ENCODE measurements at regions not wholly inside any gene's neighbourhood (a gene's known extent, or its start where the extent isn't known, plus 50 kb on each side); places are given as distances from the start of the nearest gene placed in this dataset.
A peak's percentile ranks its signal among the peaks of the same experiment; 100 is the strongest.

GRCh38 chr11:106208760-106209159, 131.3 kb downstream of the AASDHPPT start:
- no peak overlapping the region for H3K4me3 ChIP-seq (ENCODE audit: insufficient read depth, low read depth, low read length)
- H3K9me3 ChIP-seq (ENCODE audit: control insufficient read depth, low read length), result no peaks in the 10 kb centered on the region
- WGBS, 2 experiments, result 95 to 96% methylated on average over 6 of the region's 6 CpGs
- H3K4me1 ChIP-seq (ENCODE audit: control insufficient read depth, insufficient read depth, low read length), result no peaks in the 10 kb centered on the region
- H3K27ac ChIP-seq (ENCODE audit: insufficient read depth, low read depth, low read length, poor library complexity, severe bottlenecking), result no peak overlapping the region
- H3K27me3 ChIP-seq (ENCODE audit: control insufficient read depth, insufficient read depth, low read length, poor library complexity, severe bottlenecking), result no peaks in the 10 kb centered on the region
- H3K36me3 ChIP-seq (ENCODE audit: control insufficient read depth, insufficient read depth, low read length), result no peaks in the 10 kb centered on the region

- Histone ChIP-seq H3K27ac (ENCODE audit: insufficient read depth, low read depth, low read length, poor library complexity, severe bottlenecking) (no peak overlapping the region), H3K27me3 (ENCODE audit: control insufficient read depth, insufficient read depth, low read length, poor library complexity, severe bottlenecking) (no peaks in the 10 kb centered on the region), H3K9me3 (ENCODE audit: control insufficient read depth, low read length) (no peaks in the 10 kb centered on the region), H3K36me3 (ENCODE audit: control insufficient read depth, insufficient read depth, low read length) (no peaks in the 10 kb centered on the region), H3K4me1 (ENCODE audit: control insufficient read depth, insufficient read depth, low read length) (no peaks in the 10 kb centered on the region), H3K4me3 (ENCODE audit: insufficient read depth, low read depth, low read length) (no peak overlapping the region)
- 87 to 92% methylated on average over 2 of the region's 2 CpGs for WGBS, 2 experiments
Measured at GRCh38 chr11:106212081-106212480, 134.6 kb downstream of the AASDHPPT start.

- H3K9me3 ChIP-seq (ENCODE audit: control insufficient read depth, low read length), result no peaks in the 10 kb centered on the region
- 98 to 100% methylated on average over 1 of the region's 1 CpG for WGBS, 2 experiments
- no peaks in the 10 kb centered on the region for H3K27me3 ChIP-seq (ENCODE audit: control insufficient read depth, insufficient read depth, low read length, poor library complexity, severe bottlenecking)
- no peak overlapping the region for H3K4me3 ChIP-seq (ENCODE audit: insufficient read depth, low read depth, low read length)
- H3K36me3 ChIP-seq (ENCODE audit: control insufficient read depth, insufficient read depth, low read length), result no peaks in the 10 kb centered on the region
- peaks cover 7% of the 10 kb centered on the region for H3K4me1 ChIP-seq (ENCODE audit: control insufficient read depth, insufficient read depth, low read length)
- H3K27ac ChIP-seq (ENCODE audit: insufficient read depth, low read depth, low read length, poor library complexity, severe bottlenecking), result no peak overlapping the region
Measured at GRCh38 chr11:106216281-106216680, 138.8 kb downstream of the AASDHPPT start.

- Histone ChIP-seq H3K9me3 (ENCODE audit: control insufficient read depth, low read length) (no peaks in the 10 kb centered on the region), H3K27me3 (ENCODE audit: control insufficient read depth, insufficient read depth, low read length, poor library complexity, severe bottlenecking) (no peaks in the 10 kb centered on the region), H3K4me1 (ENCODE audit: control insufficient read depth, insufficient read depth, low read length) (peaks cover 7% of the 10 kb centered on the region), H3K36me3 (ENCODE audit: control insufficient read depth, insufficient read depth, low read length) (no peaks in the 10 kb centered on the region), H3K4me3 (ENCODE audit: insufficient read depth, low read depth, low read length) (no peak overlapping the region), H3K27ac (ENCODE audit: insufficient read depth, low read depth, low read length, poor library complexity, severe bottlenecking) (no peak overlapping the region)
- 95% methylated on average over 2 of the region's 2 CpGs for WGBS, 2 experiments
Measured at GRCh38 chr11:106217456-106217855, 140.0 kb downstream of the AASDHPPT start.

GRCh38 chr11:106218106-106218505, 140.6 kb downstream of the AASDHPPT start:
- H3K36me3 ChIP-seq (ENCODE audit: control insufficient read depth, insufficient read depth, low read length), result no peaks in the 10 kb centered on the region
- peak overlapping the region; percentile 22 for H3K27ac ChIP-seq (ENCODE audit: insufficient read depth, low read depth, low read length, poor library complexity, severe bottlenecking)
- no peaks in the 10 kb centered on the region for H3K27me3 ChIP-seq (ENCODE audit: control insufficient read depth, insufficient read depth, low read length, poor library complexity, severe bottlenecking)
- peaks cover 7% of the 10 kb centered on the region for H3K4me1 ChIP-seq (ENCODE audit: control insufficient read depth, insufficient read depth, low read length)
- WGBS, 2 experiments, result 19 to 26% methylated on average over 3 of the region's 3 CpGs
- H3K4me3 ChIP-seq (ENCODE audit: insufficient read depth, low read depth, low read length), result no peak overlapping the region
- H3K9me3 ChIP-seq (ENCODE audit: control insufficient read depth, low read length), result no peaks in the 10 kb centered on the region

- Histone ChIP-seq H3K4me1 (ENCODE audit: control insufficient read depth, insufficient read depth, low read length) (peaks cover 7% of the 10 kb centered on the region), H3K9me3 (ENCODE audit: control insufficient read depth, low read length) (no peaks in the 10 kb centered on the region), H3K36me3 (ENCODE audit: control insufficient read depth, insufficient read depth, low read length) (no peaks in the 10 kb centered on the region), H3K27me3 (ENCODE audit: control insufficient read depth, insufficient read depth, low read length, poor library complexity, severe bottlenecking) (no peaks in the 10 kb centered on the region), H3K27ac (ENCODE audit: insufficient read depth, low read depth, low read length, poor library complexity, severe bottlenecking) (no peak overlapping the region), H3K4me3 (ENCODE audit: insufficient read depth, low read depth, low read length) (no peak overlapping the region)
- 90 to 95% methylated on average over 4 of the region's 4 CpGs for WGBS, 2 experiments
Measured at GRCh38 chr11:106222626-106223025, 145.2 kb downstream of the AASDHPPT start.

- Histone ChIP-seq H3K9me3 (ENCODE audit: control insufficient read depth, low read length) (no peaks in the 10 kb centered on the region), H3K36me3 (ENCODE audit: control insufficient read depth, insufficient read depth, low read length) (no peaks in the 10 kb centered on the region), H3K4me1 (ENCODE audit: control insufficient read depth, insufficient read depth, low read length) (no peaks in the 10 kb centered on the region), H3K27ac (ENCODE audit: insufficient read depth, low read depth, low read length, poor library complexity, severe bottlenecking) (no peak overlapping the region), H3K4me3 (ENCODE audit: insufficient read depth, low read depth, low read length) (no peak overlapping the region), H3K27me3 (ENCODE audit: control insufficient read depth, insufficient read depth, low read length, poor library complexity, severe bottlenecking) (no peaks in the 10 kb centered on the region)
- 0 to 4% methylated on average over 1 of the region's 1 CpG for WGBS, 2 experiments
Measured at GRCh38 chr11:106224172-106224571, 146.7 kb downstream of the AASDHPPT start.

- Histone ChIP-seq H3K27me3 (ENCODE audit: control insufficient read depth, insufficient read depth, low read length, poor library complexity, severe bottlenecking) (no peaks in the 10 kb centered on the region), H3K27ac (ENCODE audit: insufficient read depth, low read depth, low read length, poor library complexity, severe bottlenecking) (no peak overlapping the region), H3K4me3 (ENCODE audit: insufficient read depth, low read depth, low read length) (no peak overlapping the region), H3K4me1 (ENCODE audit: control insufficient read depth, insufficient read depth, low read length) (no peaks in the 10 kb centered on the region), H3K36me3 (ENCODE audit: control insufficient read depth, insufficient read depth, low read length) (no peaks in the 10 kb centered on the region), H3K9me3 (ENCODE audit: control insufficient read depth, low read length) (no peaks in the 10 kb centered on the region)
- WGBS, 2 experiments, result 91 to 93% methylated on average over 1 of the region's 1 CpG
Measured at GRCh38 chr11:106228996-106229395, 151.5 kb downstream of the AASDHPPT start.

GRCh38 chr11:106231591-106231990, 154.1 kb downstream of the AASDHPPT start:
- Histone ChIP-seq H3K36me3 (ENCODE audit: control insufficient read depth, insufficient read depth, low read length) (no peaks in the 10 kb centered on the region), H3K4me3 (ENCODE audit: insufficient read depth, low read depth, low read length) (no peak overlapping the region), H3K27me3 (ENCODE audit: control insufficient read depth, insufficient read depth, low read length, poor library complexity, severe bottlenecking) (no peaks in the 10 kb centered on the region), H3K9me3 (ENCODE audit: control insufficient read depth, low read length) (no peaks in the 10 kb centered on the region), H3K4me1 (ENCODE audit: control insufficient read depth, insufficient read depth, low read length) (no peaks in the 10 kb centered on the region), H3K27ac (ENCODE audit: insufficient read depth, low read depth, low read length, poor library complexity, severe bottlenecking) (no peak overlapping the region)
- WGBS, 2 experiments, result 95 to 100% methylated on average over 2 of the region's 2 CpGs

- Histone ChIP-seq H3K4me1 (ENCODE audit: control insufficient read depth, insufficient read depth, low read length) (peaks cover 2% of the 10 kb centered on the region), H3K27me3 (ENCODE audit: control insufficient read depth, insufficient read depth, low read length, poor library complexity, severe bottlenecking) (no peaks in the 10 kb centered on the region), H3K4me3 (ENCODE audit: insufficient read depth, low read depth, low read length) (no peak overlapping the region), H3K36me3 (ENCODE audit: control insufficient read depth, insufficient read depth, low read length) (no peaks in the 10 kb centered on the region), H3K27ac (ENCODE audit: insufficient read depth, low read depth, low read length, poor library complexity, severe bottlenecking) (no peak overlapping the region), H3K9me3 (ENCODE audit: control insufficient read depth, low read length) (no peaks in the 10 kb centered on the region)
- 80% methylated on average over 1 of the region's 1 CpG; no CpG with 5 or more reads in 1 of the 2 experiments for WGBS, 2 experiments
Measured at GRCh38 chr11:106233191-106233590, 155.7 kb downstream of the AASDHPPT start.

GRCh38 chr11:106234794-106235193, 157.3 kb downstream of the AASDHPPT start:
- H3K9me3 ChIP-seq (ENCODE audit: control insufficient read depth, low read length), result no peaks in the 10 kb centered on the region
- peaks cover 7% of the 10 kb centered on the region for H3K4me1 ChIP-seq (ENCODE audit: control insufficient read depth, insufficient read depth, low read length)
- no peak overlapping the region for H3K27ac ChIP-seq (ENCODE audit: insufficient read depth, low read depth, low read length, poor library complexity, severe bottlenecking)
- H3K27me3 ChIP-seq (ENCODE audit: control insufficient read depth, insufficient read depth, low read length, poor library complexity, severe bottlenecking), result no peaks in the 10 kb centered on the region
- 89 to 95% methylated on average over 3 of the region's 3 CpGs for WGBS, 2 experiments
- no peak overlapping the region for H3K4me3 ChIP-seq (ENCODE audit: insufficient read depth, low read depth, low read length)
- H3K36me3 ChIP-seq (ENCODE audit: control insufficient read depth, insufficient read depth, low read length), result no peaks in the 10 kb centered on the region

Measured in ectodermal cell (in vitro differentiated cells).